Neural progenitor cell (in vitro differentiated cells): ENCODE measurements at regions not wholly inside any gene's neighbourhood (a gene's known extent, or its start where the extent isn't known, plus 50 kb on each side); places are given as distances from the start of the nearest gene placed in this dataset.
"Not testable (repeated sequence)": the region's sequence is repeated elsewhere in the genome, so short reads cannot be mapped to it uniquely, and the experiment has no call there.

Experiments
- EZH2 ChIP-seq: fragments of 200-600 bp; sonication (generic); IDR thresholded peaks from 2 replicates; pipeline ENCODE4 v1.6.1; 2017; ENCODE audit warnings: antibody characterized with exemption, mild to moderate bottlenecking, moderate library complexity
- EZH2phosphoT487 ChIP-seq: fragments of 200-600 bp; sonication (generic); IDR thresholded peaks from 2 replicates; pipeline ENCODE4 v1.6.1; 2017; ENCODE audit warnings: antibody characterized with exemption
- TF ChIP-seq, protein P1 (sequence below): fragments of 200-600 bp; sonication (generic); IDR thresholded peaks from 2 replicates; pipeline ENCODE4 v1.5.1; 2017; ENCODE audit warnings: antibody characterized with exemption, mild to moderate bottlenecking

DNA sequence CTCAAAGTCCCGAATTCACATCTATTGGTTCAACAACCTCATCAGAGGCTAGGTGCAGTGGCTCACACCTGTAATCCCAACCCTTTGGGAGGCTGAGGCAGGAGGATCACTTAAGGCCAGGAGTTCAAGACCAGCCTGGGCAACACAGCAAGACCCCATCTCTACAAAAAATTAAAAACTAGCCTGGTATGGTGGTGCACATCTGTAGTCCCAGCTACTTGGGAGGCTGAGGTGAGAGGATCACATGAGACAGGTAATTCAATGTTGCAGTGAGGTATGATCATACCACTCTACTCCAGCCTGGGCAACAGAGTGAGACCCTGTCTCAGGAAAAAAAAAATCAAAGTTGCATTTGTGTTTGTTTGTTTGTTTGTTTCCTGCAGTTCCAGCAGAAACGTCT lies 80.1 kb upstream of the RAI2 start:
- TF ChIP-seq, protein P1, sequence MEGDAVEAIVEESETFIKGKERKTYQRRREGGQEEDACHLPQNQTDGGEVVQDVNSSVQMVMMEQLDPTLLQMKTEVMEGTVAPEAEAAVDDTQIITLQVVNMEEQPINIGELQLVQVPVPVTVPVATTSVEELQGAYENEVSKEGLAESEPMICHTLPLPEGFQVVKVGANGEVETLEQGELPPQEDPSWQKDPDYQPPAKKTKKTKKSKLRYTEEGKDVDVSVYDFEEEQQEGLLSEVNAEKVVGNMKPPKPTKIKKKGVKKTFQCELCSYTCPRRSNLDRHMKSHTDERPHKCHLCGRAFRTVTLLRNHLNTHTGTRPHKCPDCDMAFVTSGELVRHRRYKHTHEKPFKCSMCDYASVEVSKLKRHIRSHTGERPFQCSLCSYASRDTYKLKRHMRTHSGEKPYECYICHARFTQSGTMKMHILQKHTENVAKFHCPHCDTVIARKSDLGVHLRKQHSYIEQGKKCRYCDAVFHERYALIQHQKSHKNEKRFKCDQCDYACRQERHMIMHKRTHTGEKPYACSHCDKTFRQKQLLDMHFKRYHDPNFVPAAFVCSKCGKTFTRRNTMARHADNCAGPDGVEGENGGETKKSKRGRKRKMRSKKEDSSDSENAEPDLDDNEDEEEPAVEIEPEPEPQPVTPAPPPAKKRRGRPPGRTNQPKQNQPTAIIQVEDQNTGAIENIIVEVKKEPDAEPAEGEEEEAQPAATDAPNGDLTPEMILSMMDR = not testable (repeated sequence)
- TF ChIP-seq EZH2, EZH2phosphoT487: not testable (repeated sequence)
